HCT116 (cell line): ENCODE measurements at regions not wholly inside any gene's neighbourhood (a gene's known extent, or its start where the extent isn't known, plus 50 kb on each side); places are given as distances from the start of the nearest gene placed in this dataset.

Experiments used
- ATAC-seq: fragments of 200-7000 bp; cut with Tn5 transposase; 2 replicates; pipeline ENCODE4 v1.9.1; 2020; ENCODE audit warnings: mild to moderate bottlenecking, moderate library complexity
- BruUV-seq: library from RNA; stranded (reverse); fragments of 400-500 nt; replicated peaks from 2 replicates; lab custom pipeline; 2021; lab: Mats Ljungman, UMichigan
- CTCF ChIA-PET: fragments of 300-600 bp; sonication (Branson Sonifier 250); formaldehyde crosslinking; loops from one replicate; lab custom pipeline; 2021; ENCODE audit warnings: antibody characterized with exemption; lab: Charles Lee
- POLR2A ChIA-PET: fragments of 300-600, 350-600 bp; sonication (Branson Sonifier 250); formaldehyde crosslinking; loops from one replicate; lab custom pipeline; 2021; ENCODE audit warnings: antibody characterized with exemption; lab: Charles Lee
- RAD21 ChIA-PET, 2 experiments: fragments of 300-600 bp; sonication (Branson Sonifier 250); formaldehyde crosslinking; loops; one replicate each; lab custom pipeline; 2023; ENCODE audit warnings: low total read pairs in 2 of 2; ENCODE audit not compliant: uncharacterized antibody in 2 of 2, unreplicated experiment in 2 of 2, low non-redundant PET in 1 of 2; lab: Charles Lee
- DNase-seq: peaks from one replicate; pipeline ENCODE4 v3.0.0-alpha.2; 2010; ENCODE audit warnings: low read depth, low spot score
- H2AFZ ChIP-seq: fragments of 200-600 bp; shearing (Covaris generic), sonication (generic); 2 replicates; pipeline ENCODE4 v1.6.1; 2017; ENCODE audit warnings: low read depth, mixed run types, mixed read lengths, antibody characterized with exemption, low read length; ENCODE audit not compliant: poor library complexity, severe bottlenecking
- H3K27ac ChIP-seq: 2 replicates; pipeline ENCODE4 v1.5.1; 2012; ENCODE audit warnings: low read depth, low read length
- H3K27me3 ChIP-seq: fragments of 200-600 bp; sonication (generic); 2 replicates; pipeline ENCODE4 v1.6.1; 2016; ENCODE audit warnings: mixed run types, low read length, mixed read lengths; ENCODE audit not compliant: insufficient read depth
- H3K36me3 ChIP-seq, 2 experiments: fragments of 200-500 bp in 1 of 2; fragments of 200-600 bp in 1 of 2; sonication (Bioruptor generic) in 1 of 2; sonication (generic) in 1 of 2; 2 replicates each; pipeline versions ENCODE4 v1.5.1 to v1.6.1; 2014 to 2016; ENCODE audit warnings: low read length in 2 of 2, inconsistent platforms in 1 of 2, mixed read lengths in 1 of 2, mixed run types in 1 of 2; ENCODE audit not compliant: insufficient read depth in 2 of 2, control insufficient read depth in 1 of 2
- H3K4me1 ChIP-seq, 2 experiments: fragments of 200-600 bp in 1 of 2; sonication (generic) in 1 of 2; 2 replicates each; pipeline versions ENCODE4 v1.5.1 to v1.6.1; 2012 to 2017; ENCODE audit warnings: low read length in 2 of 2, inconsistent platforms in 1 of 2, mild to moderate bottlenecking in 1 of 2, mixed read lengths in 1 of 2, mixed run types in 1 of 2, moderate library complexity in 1 of 2; ENCODE audit not compliant: insufficient read depth in 2 of 2, control insufficient read depth in 1 of 2
- H3K4me2 ChIP-seq: fragments of 200-600 bp; sonication (generic); 2 replicates; pipeline ENCODE4 v1.6.1; 2017; ENCODE audit warnings: mixed run types, low read length, mixed read lengths
- H3K4me3 ChIP-seq, 2 experiments: fragments of 200-600 bp in 1 of 2; sonication (generic) in 1 of 2; replicated peaks in 1 of 2; 2 replicates each; pipeline ENCODE4 v1.5.1; 2011 to 2016; ENCODE audit warnings: low read length in 2 of 2, control low read depth in 1 of 2, low read depth in 1 of 2, mild to moderate bottlenecking in 1 of 2, mixed read lengths in 1 of 2, mixed run types in 1 of 2
- H3K79me2 ChIP-seq: fragments of 200-600 bp; sonication (generic); 2 replicates; pipeline ENCODE4 v1.6.1; 2017; ENCODE audit warnings: mild to moderate bottlenecking, mixed run types, low read length, moderate library complexity, mixed read lengths; ENCODE audit not compliant: insufficient read depth
- H3K9ac ChIP-seq: fragments of 200-600 bp; sonication (generic); 2 replicates; pipeline ENCODE4 v1.6.1; 2016; ENCODE audit warnings: low read length, mixed read lengths
- H3K9me2 ChIP-seq: fragments of 200-600 bp; sonication (generic), shearing (Covaris generic); 2 replicates; pipeline ENCODE4 v1.6.1; 2017; ENCODE audit warnings: mixed run types, mild to moderate bottlenecking, moderate library complexity; ENCODE audit not compliant: insufficient read depth
- H3K9me3 ChIP-seq, 2 experiments: fragments of 200-500 bp in 1 of 2; fragments of 200-600 bp in 1 of 2; sonication (Bioruptor generic) in 1 of 2; sonication (generic) in 1 of 2; 2 replicates each; pipeline ENCODE4 v1.6.1; 2014 to 2017; ENCODE audit warnings: low read length in 2 of 2, mixed read lengths in 2 of 2, inconsistent platforms in 1 of 2, low read depth in 1 of 2, mild to moderate bottlenecking in 1 of 2, mixed run types in 1 of 2, moderate library complexity in 1 of 2; ENCODE audit not compliant: control insufficient read depth in 1 of 2, insufficient read depth in 1 of 2
- H4K20me1 ChIP-seq: fragments of 200-600 bp; sonication (generic), shearing (Covaris generic); 2 replicates; pipeline ENCODE4 v1.6.1; 2017; ENCODE audit warnings: mixed run types, mild to moderate bottlenecking, moderate library complexity; ENCODE audit not compliant: insufficient read depth
- ATF3 ChIP-seq: IDR thresholded peaks from 2 replicates; pipeline ENCODE4 v1.6.1; 2012
- CBX3 ChIP-seq: IDR thresholded peaks from 2 replicates; pipeline ENCODE4 v1.6.1; 2012; ENCODE audit warnings: low read depth
- CEBPB ChIP-seq: IDR thresholded peaks from 2 replicates; pipeline ENCODE4 v1.6.1; 2012; ENCODE audit warnings: low read depth
- EGR1 ChIP-seq: IDR thresholded peaks from 2 replicates; pipeline ENCODE4 v1.6.1; 2012; ENCODE audit warnings: low read depth
- ELF1 ChIP-seq: IDR thresholded peaks from 2 replicates; pipeline ENCODE4 v1.6.1; 2012; ENCODE audit warnings: low read depth, borderline replicate concordance
- EZH2 ChIP-seq: fragments of 200-600 bp; sonication (generic); IDR thresholded peaks from 2 replicates; pipeline ENCODE4 v1.6.1; 2017; ENCODE audit warnings: antibody characterized with exemption, mixed run types
- FOSL1 ChIP-seq: IDR thresholded peaks from 2 replicates; pipeline ENCODE4 v1.6.1; 2012; ENCODE audit warnings: low read depth
- JUND ChIP-seq: IDR thresholded peaks from 2 replicates; pipeline ENCODE4 v1.6.1; 2012
- MAX ChIP-seq: IDR thresholded peaks from 2 replicates; pipeline ENCODE4 v1.6.1; 2012
- POLR2A ChIP-seq: IDR thresholded peaks from 2 replicates; pipeline ENCODE4 v1.7.0; 2011; ENCODE audit warnings: borderline replicate concordance; ENCODE audit not compliant: insufficient read depth, insufficient read length; ENCODE audit errors: extremely low read depth
- POLR2AphosphoS5 ChIP-seq: IDR thresholded peaks from 2 replicates; pipeline ENCODE4 v1.6.1; 2011; ENCODE audit warnings: mild to moderate bottlenecking, low read depth, low read length, moderate library complexity
- RAD21 ChIP-seq: IDR thresholded peaks from 2 replicates; pipeline ENCODE4 v1.6.1; 2012; ENCODE audit warnings: low read depth, mild to moderate bottlenecking
- SIN3A ChIP-seq: IDR thresholded peaks from 2 replicates; pipeline ENCODE4 v1.6.1; 2012; ENCODE audit warnings: low read depth
- SRF ChIP-seq: IDR thresholded peaks from 2 replicates; pipeline ENCODE4 v1.6.1; 2012; ENCODE audit warnings: low read depth
- TCF7L2 ChIP-seq: IDR thresholded peaks from 2 replicates; pipeline ENCODE4 v1.7.0; 2011; ENCODE audit warnings: borderline replicate concordance, inconsistent platforms; ENCODE audit not compliant: insufficient read depth, insufficient read length; ENCODE audit errors: extremely low read depth
- YY1 ChIP-seq: IDR thresholded peaks from 2 replicates; pipeline ENCODE4 v1.6.1; 2011; ENCODE audit warnings: low read length, low read depth, moderate library complexity, mild to moderate bottlenecking; ENCODE audit not compliant: insufficient replicate concordance; ENCODE audit errors: extremely low read depth
- ZFX ChIP-seq: fragments of 450-650 bp; IDR thresholded peaks from 2 replicates; pipeline ENCODE4 v1.6.1; 2017
- ZNF274 ChIP-seq: fragments of 200-500 bp; sonication (Bioruptor generic); IDR thresholded peaks from 2 replicates; pipeline ENCODE4 v1.6.1; 2014; ENCODE audit warnings: mild to moderate bottlenecking, low read depth, low read length, inconsistent platforms
- intact Hi-C: fragments of 100-400 bp; cut with micrococcal nuclease; formaldehyde crosslinking; loops from 2 replicates; pipeline ENCODE4 v1.10.0; 2022

- H3K79me2 ChIP-seq: no peaks in the 10 kb centered on the region
- intact Hi-C loops: no loop called here
Observed at GRCh38 chr2:57204364-57204763, 842.2 kb upstream of the VRK2 start.

GRCh38 chr2:57205241-57205640 is 841.4 kb upstream of the VRK2 start:
- no peak for TF ChIP-seq YY1
- H3K27me3 ChIP-seq: no peaks in the 10 kb centered on the region
- no peaks in the 10 kb centered on the region for H3K9me3 ChIP-seq
- no peak overlapping the region for H3K27ac ChIP-seq
- H4K20me1 ChIP-seq: no peaks in the 10 kb centered on the region
- intact Hi-C loops: no loop called here
- H3K9ac ChIP-seq: no peak overlapping the region
- POLR2A ChIA-PET: no interaction called here
- BruUV-seq: no TSS peak
- H3K79me2 ChIP-seq: no peaks in the 10 kb centered on the region
- peaks cover 0 to 5% of the 10 kb centered on the region in 2 experiments; a peak in 2 of 4 replicates for H3K4me1 ChIP-seq
- DNase-seq: no peak
- no peak for ATAC-seq
- CTCF ChIA-PET: no interaction called here
- H3K4me2 ChIP-seq: no peak overlapping the region
- H3K4me3 ChIP-seq: no peak overlapping the region
- no peaks in the 10 kb centered on the region for H3K36me3 ChIP-seq
- H3K9me2 ChIP-seq: no peaks in the 10 kb centered on the region
- H2AFZ ChIP-seq: no peak overlapping the region
- RAD21 ChIA-PET: no interaction called here

More at GRCh38 chr2:57204364-57204763, 842.2 kb upstream of the VRK2 start:
- no peak overlapping the region for H3K9ac ChIP-seq
- H3K27ac ChIP-seq: no peak overlapping the region
- H3K9me3 ChIP-seq: no peaks in the 10 kb centered on the region
- H3K36me3 ChIP-seq: no peaks in the 10 kb centered on the region
- CTCF ChIA-PET: no interaction called here
- RAD21 ChIA-PET: no interaction called here
- H3K4me1 ChIP-seq: peaks cover 0 to 5% of the 10 kb centered on the region in 2 experiments; a peak in 2 of 4 replicates
- no peaks in the 10 kb centered on the region for H4K20me1 ChIP-seq
- no peak overlapping the region for H3K4me2 ChIP-seq
- no peak for DNase-seq
- no peaks in the 10 kb centered on the region for H3K9me2 ChIP-seq
- no TSS peak for BruUV-seq
- no peak overlapping the region for H2AFZ ChIP-seq
- TF ChIP-seq JUND (no peak), ELF1 (no peak), POLR2A (no peak), FOSL1 (no peak), ATF3 (no peak), POLR2AphosphoS5 (no peak), TCF7L2 (no peak), SIN3A (no peak), MAX (no peak), ZNF274 (no peak), EGR1 (no peak), EZH2 (no peak), CBX3 (no peak), ZFX (no peak), SRF (no peak), CEBPB (no peak), RAD21 (no peak)
- TF ChIP-seq, all 23 proteins: peak for 0
- ATAC-seq: no peak
- H3K4me3 ChIP-seq: no peak overlapping the region
- no peaks in the 10 kb centered on the region for H3K27me3 ChIP-seq
- POLR2A ChIA-PET: no interaction called here
